Bronchial epithelial cell (primary cell): ENCODE measurements at regions not wholly inside any gene's neighbourhood (a gene's known extent, or its start where the extent isn't known, plus 50 kb on each side); places are given as distances from the start of the nearest gene placed in this dataset.

Source experiments
- DNase-seq: peaks from one replicate; pipeline ENCODE4 v3.0.0-alpha.2; 2010; ENCODE audit warnings: low read depth
- FAIRE-seq: peaks from 2 replicates; lab custom pipeline; 2011; peaks lifted over from hg19 to GRCh38; lab: Jason Lieb, UNC
- H3K27me3 ChIP-seq: 2 replicates; pipeline ENCODE4 v1.5.1; 2011; ENCODE audit warnings: low read length; ENCODE audit not compliant: control insufficient read depth, insufficient read depth
- H3K36me3 ChIP-seq: 2 replicates; pipeline ENCODE4 v1.5.1; 2011; ENCODE audit warnings: low read length; ENCODE audit not compliant: control insufficient read depth, insufficient read depth
- H3K4me3 ChIP-seq: 2 replicates; pipeline ENCODE4 v1.5.1; 2011; ENCODE audit warnings: mild to moderate bottlenecking, low read depth, low read length, control low read depth
- CTCF ChIP-seq: IDR thresholded peaks from 2 replicates; pipeline ENCODE4 v1.5.1; 2011; ENCODE audit warnings: mild to moderate bottlenecking, moderate library complexity, low read length, control low read depth, inconsistent platforms; ENCODE audit not compliant: insufficient read depth, severe bottlenecking

- TF ChIP-seq CTCF = no peak
- no peak for DNase-seq
- H3K27me3 ChIP-seq = no peaks in the 10 kb centered on the region
- FAIRE-seq = no peak
- no peaks in the 10 kb centered on the region for H3K36me3 ChIP-seq
- H3K4me3 ChIP-seq = no peak overlapping the region
Observed at GRCh38 chr2:236696834-236697233, 127.2 kb downstream of the ACKR3 start.

GRCh38 chr2:236698016-236698627 is 128.5 kb downstream of the ACKR3 start:
- TF ChIP-seq CTCF = no peak
- no peak overlapping the region for H3K4me3 ChIP-seq
- FAIRE-seq = no peak

GRCh38 chr2:236700703-236701102 is 131.1 kb downstream of the ACKR3 start:
- no peak for FAIRE-seq

More at GRCh38 chr2:236698016-236698627, 128.5 kb downstream of the ACKR3 start:
- no peak for DNase-seq
- H3K27me3 ChIP-seq = no peaks in the 10 kb centered on the region
- no peaks in the 10 kb centered on the region for H3K36me3 ChIP-seq

GRCh38 chr2:236702657-236703372 is 133.2 kb downstream of the ACKR3 start:
- no peak for TF ChIP-seq CTCF
- peak; percentile 75 for FAIRE-seq
- no peak for DNase-seq
- Histone ChIP-seq H3K36me3 (no peaks in the 10 kb centered on the region), H3K27me3 (no peaks in the 10 kb centered on the region), H3K4me3 (no peak overlapping the region)

More at GRCh38 chr2:236700703-236701102, 131.1 kb downstream of the ACKR3 start:
- H3K4me3 ChIP-seq = no peak overlapping the region
- H3K36me3 ChIP-seq = no peaks in the 10 kb centered on the region
- TF ChIP-seq CTCF = no peak
- no peak for DNase-seq
- H3K27me3 ChIP-seq = no peaks in the 10 kb centered on the region

- DNase-seq (no peak), FAIRE-seq (no peak)
- no peaks in the 10 kb centered on the region for H3K27me3 ChIP-seq
- no peak for TF ChIP-seq CTCF
- no peak overlapping the region for H3K4me3 ChIP-seq
- H3K36me3 ChIP-seq = no peaks in the 10 kb centered on the region
Observed at GRCh38 chr2:236703373-236703709, 133.7 kb downstream of the ACKR3 start.
